ENCODE measurements at regions not wholly inside any gene's neighbourhood (a gene's known extent, or its start where the extent isn't known, plus 50 kb on each side); places are given as distances from the start of the nearest gene placed in this dataset.

DNA sequence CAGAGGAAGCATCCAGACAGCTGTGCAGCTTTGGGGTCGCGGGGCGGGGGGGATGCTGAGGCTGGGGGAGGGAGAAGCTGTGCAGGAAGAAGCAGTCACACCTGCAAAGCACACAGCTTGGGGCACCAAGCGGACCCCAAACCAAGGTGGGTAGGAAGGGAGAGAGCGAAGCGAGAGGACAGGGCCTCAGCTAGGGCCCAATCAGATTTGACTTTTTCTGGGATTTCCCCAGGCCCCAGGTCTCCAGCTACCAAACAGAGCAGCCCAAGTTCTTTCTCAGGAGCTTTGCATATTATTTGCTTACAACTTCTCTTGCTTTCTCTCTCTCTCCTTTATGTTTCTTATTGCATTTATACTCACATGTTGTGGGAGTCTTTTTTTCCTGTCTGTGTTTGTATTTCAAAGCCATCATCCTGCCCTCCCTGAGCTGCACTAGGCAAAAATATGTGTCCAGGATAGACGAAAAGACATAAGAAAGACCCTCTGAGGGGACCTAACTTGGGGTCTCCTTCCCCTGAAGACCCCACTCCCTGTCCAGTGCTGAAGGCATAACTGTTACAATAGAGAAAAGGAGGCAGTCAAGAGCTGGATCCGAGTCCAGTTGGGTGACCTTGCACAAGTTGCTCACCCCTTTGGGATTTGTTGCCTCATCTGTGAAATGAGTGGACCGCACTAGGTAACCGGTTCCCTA lies 50.6 kb upstream of the SMNDC1 start:
- no peak for DNase-seq (ENCODE audit: low read depth)

DNA sequence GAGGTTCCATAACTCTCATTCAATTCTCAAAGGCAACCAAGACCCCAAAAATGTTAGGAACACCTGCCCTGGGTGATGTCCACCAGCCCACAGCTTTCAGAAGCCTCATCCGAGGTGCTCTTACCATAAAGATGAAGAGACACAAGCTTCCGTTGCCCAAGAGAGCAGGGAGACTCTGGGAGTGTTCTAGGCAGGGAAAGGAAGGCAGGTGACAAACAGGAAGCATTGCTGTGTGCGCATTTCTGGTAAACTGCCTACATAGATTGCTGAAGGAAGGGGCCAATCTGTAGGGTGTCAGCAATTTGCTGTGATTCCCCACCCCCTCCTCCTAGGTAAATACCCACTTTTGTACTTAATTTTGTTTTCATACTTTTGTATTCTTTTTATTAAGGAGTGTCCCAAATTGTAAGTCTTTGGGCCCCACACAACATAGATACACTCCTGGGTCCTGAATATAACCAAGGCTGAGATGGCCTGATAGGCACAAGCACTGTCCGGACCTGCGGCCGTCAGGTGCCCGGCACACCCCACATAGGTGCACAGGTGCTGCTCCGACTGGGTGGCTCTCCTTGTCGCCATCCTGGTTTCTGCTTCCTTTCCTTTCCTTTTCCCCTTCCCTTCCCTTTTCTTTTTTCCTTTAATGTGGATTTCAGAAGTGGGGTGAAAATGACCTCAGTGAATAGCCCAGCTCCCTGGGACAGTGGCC lies 51.4 kb upstream of the SMNDC1 start:
- DNase-seq (ENCODE audit: low read depth) = no peak

DNA sequence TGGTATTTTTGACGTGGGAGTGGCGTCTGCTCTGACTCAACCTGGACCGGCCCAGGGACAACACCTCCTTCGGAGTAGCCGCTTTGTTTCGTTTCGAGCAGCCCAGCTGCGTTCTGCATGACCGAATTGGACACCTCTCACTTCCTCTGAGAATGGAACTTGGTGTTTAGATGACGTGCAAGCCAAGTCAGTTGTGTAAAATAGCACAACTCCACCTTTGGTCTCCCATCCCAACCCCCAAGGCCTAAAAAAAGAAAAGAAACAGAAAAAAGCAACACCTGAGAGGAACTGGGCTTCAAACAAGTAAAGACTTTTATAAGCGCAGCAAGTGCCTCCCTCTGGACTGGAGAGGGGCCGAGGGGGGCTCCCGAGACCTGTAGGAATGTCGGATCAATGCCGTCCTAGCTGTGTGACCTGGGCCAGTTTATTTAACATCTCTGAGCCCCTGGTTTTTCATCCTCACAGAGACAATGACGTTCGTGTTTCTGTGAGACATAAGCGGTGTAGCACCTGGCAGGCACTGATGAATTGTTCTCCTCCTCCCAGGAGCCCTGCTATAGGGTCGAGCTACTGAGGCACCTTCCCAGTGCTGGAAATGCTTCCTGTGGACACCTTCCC lies 52.0 kb upstream of the SMNDC1 start:
- DNase-seq (ENCODE audit: low read depth) = no peak

DNA sequence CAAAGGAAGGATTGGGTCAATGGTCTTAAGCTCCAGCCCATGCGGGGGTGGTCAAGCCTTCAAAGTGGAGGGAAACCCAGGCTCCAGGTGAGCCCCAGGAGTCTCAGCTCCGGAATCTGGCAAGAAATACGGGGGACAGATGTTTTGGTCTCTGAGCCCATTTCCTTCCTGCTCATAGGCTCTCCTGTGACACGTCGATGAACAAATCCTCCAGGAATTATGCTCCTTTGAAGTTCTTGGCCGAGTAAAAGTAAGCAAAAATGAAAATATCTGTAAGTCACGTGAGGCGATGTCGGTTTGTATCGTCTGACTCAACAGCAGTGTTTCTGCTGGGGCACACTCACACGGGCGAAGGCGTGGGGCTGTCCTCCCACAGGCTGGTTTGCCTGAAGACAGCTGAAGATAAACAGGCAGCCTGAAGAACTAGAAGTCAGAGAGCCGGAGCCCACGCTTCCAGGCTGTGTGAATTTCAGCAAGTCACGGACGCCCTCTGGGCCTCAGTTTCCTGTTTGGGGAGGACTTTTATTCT lies 52.6 kb upstream of the SMNDC1 start:
- no peak for DNase-seq (ENCODE audit: low read depth)

DNA sequence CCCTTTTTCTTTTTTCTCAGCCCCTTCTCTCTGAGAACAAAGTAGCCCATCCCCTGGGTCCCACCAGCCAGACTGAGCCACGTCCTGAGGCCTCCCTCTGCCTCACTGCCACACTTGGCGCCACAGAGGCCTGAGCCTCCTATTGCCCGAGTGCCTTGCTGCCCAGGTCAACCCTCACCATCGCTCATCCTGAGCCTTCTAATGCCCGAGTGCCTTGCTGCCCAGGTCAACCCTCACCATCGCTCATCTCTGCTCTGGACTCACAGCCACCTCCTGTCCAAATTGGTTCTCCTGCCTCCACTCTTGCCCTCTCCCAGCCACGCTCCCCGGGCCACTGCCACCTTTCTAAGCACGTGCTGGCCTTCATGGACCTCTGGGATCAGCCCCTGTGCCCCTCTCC lies 53.2 kb upstream of the SMNDC1 start:
- DNase-seq (ENCODE audit: low read depth) = no peak

DNA sequence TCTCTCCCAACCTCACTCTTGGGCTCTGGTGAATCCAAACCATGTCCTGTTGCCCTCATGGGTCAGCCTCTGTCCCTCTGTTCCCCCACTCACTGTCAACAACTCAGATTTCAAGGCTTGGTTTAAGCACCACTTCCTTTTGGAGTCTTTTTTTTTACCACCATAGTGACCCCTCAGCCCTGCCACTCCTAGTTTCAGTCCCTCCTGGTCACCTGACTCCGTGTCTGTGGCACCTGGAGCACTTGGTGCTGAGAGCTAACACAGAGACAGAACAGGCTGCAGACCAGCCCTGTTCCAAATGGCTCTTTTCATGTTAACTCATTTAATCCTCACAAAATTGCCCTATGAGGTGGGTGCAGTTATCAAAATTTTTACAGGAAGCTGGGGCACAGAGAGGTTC lies 53.6 kb upstream of the SMNDC1 start:
- no peak for DNase-seq (ENCODE audit: low read depth)

DNA sequence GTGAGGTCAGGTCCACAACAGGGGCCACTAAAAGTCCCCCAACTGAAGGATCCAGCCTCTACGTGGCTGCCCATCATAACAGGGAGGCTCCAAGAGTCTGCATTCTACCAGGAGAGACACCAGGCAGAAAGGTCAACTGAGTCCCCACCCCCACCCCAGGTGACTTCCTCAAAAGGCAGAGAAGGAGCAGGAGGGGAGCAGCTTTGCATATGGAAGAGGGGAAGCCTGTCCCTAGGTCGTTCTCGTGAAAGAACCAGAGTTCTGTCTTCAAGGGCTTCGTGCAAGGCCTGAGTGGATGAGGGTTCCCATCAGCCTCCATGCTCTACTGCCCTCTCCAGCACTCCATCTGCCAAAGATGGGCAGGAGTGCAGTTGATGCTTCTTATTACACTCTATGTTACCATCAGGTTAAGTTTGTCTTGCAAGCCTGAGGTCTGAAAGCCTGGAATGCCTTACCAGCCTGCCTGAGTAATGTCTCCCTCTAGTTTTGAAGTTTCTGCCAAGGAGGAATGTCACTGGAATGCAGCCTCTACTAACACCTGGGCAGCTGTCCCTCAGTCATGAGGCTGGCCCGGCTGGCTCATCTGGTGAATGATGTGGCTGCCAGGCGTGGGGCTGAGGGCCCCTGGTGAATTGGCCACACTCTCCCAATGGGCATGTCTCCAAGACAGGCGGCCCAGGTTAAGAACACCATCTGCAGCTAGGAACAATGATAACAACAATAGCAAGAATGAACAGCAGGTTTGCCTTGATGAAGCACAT lies 54.3 kb upstream of the SMNDC1 start:
- DNase-seq (ENCODE audit: low read depth) = no peak

DNA sequence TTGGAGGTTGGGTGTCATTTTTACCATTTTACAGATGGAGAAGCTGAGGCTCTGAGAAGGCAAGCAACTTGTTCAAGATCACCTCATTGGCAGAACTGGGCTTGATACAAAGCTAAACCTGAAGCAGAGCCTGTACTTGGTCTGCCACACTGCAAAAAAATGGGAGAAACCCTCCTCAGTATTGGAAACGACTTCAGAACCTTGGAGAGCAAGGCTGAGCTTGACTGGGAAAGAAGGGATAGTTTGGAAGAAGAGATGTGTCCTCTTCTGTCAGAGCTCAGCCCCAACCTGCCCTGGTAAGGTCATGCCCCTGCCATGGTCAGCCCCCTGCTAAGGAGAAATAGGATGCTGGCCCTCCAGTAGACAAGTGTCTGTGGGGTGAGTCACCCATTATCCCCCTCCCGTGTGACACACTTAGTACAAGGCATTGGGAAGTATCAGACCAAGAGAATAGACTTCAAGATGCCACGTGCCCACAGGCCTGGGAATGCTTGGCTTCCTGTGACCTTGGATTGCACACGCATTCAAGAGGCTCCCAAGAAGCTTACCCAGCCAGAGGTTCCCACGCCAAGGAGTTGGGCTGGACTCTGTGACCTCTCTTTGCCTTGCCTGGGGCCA lies 56.2 kb upstream of the SMNDC1 start:
- DNase-seq (ENCODE audit: low read depth) = no peak

DNA sequence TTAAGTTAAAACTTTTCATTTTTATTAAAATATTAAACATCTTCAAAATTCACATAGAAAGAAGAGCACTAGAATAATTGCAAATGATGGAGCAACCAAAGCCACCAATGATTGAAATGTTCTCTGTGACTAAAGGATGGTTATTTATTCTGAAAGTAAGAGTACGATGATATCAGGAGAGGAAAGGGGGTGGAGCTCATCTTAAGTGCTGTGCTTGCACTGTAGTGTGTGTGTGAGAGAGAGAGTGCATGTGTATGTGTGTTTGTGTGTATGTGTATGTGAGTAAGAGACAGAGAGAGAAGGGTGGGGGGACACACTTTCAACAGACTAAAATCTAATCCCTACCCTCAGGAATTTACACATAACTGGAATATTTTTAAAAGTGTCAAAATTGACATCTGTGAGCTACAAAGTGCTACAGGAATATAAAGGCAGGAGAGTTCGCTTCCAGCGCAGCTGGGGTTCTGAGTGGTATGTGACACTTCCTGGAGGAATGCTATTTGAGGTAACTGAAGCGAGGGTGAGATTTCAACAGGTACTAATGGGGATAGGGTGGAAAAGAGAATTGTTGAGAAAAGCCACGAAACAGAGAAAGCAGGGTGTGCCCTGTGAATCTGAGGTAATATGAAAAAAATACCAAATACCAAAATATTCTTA lies 57.2 kb upstream of the SMNDC1 start:
- no peak for DNase-seq (ENCODE audit: low read depth)

DNA sequence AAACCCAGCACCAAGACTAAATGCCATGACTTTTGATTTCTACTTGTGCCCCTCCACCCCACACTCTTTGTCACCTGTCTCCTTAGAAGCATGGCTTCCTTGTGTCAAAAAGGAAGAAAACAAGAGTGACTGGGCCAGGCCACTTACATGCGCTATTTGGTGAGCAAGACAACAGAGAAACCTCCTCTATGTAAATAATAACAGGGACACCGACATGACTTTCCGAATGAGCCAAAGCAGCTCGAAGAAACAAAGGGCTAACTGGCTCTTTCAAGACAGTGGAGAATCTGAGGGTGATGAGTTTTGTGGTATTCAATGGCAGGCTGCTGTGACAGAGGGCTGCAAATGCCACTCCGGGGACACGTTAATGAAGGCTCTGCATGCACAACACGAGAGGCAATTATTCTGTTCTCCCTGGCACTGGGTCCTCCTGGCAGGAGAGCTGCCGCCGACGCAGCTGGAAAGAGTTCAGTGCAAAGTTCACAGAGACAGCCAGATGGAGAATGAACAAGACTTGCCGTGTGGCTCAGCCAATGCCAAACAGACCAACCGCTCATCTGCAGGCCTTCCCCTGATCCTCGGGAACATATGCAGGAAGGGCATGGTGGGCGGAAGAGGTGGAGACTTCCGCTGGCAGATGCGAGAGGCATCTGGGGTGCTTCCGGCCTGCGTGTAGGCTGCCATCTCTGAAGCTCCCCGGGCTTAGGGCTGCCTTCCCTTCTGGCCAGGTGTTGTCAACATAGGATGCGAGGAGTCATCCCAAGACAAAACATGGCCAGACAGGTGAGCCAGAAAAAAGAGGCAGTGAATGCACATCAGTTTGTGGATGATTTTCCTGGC lies 59.1 kb upstream of the SMNDC1 start:
- DNase-seq (ENCODE audit: low read depth) = no peak

DNA sequence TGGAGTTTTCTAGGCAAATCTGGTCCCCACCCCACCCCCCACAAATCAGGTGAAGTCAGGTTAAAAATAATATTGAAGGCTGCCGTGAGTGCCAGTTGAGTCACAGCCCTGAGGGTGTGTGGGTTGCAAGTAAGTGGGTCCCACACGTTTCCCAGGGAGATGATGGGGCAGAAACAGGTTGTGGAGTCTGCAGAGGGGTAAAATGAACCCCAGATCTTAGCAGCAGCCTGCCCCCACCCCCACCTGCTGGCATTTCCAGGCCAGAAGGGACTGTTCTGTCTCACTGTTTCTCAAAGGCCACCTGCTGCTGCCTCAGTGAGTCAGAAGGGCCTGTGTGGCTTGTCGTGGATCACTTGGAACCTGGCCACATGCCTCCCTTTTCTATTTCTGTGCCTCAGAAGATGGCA lies 59.8 kb upstream of the SMNDC1 start:
- DNase-seq (ENCODE audit: low read depth) = no peak

DNA sequence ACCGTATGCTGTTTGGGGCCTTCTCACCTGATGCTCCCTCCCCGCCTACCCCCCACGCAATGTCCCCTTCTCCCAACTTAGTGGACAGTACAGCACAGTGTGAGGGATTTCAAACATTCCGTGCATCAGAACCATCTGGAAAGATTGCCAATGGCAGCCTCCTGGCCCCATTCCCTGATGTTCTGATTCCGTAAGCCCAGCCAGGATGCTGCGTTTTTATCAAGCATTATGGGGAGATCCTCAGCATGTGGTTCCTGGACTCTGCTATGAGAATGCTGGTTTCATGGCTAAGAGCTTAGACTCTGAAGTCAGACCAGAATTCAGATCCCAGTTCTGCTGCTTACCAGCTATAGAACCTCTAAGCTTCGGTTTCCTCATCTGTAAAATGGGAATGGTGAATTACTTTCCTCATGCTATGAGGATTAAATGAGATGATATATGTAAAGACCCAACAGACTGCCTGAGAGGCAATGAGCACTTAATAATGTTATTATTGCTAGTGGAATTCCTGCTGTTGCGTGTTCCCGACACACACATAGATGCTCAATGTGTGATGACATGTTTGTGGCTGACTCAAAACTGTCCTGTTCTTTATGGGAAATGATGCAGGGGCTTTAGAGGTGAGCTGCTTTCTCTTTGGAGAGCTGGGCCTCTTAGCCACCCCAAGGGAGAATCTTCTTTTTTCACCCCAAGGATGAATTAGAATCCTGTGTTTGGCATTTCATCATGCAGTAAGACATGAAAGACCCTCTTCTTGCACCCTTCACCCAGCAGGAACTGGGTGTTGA lies 60.8 kb upstream of the SMNDC1 start:
- DNase-seq (ENCODE audit: low read depth) = no peak

DNA sequence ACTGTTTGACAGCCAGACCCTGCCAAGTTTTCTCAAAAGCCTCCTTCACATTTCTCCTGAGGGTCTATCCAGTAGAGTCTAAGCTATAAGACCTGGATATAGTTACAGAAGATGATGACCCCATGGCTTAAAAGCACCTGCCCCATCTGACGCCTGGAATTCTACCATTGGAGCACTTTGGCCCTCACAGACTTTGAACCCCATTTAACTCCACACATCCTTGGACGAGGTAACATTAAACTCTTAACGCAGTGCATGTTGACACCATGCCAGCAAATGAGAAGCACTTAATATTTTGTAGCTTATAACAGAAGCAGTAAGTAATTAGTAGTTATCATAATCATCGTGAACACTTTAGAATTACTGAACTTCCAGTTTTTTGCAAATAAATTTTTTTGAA lies 61.9 kb upstream of the SMNDC1 start:
- no peak for DNase-seq (ENCODE audit: low read depth)

DNA sequence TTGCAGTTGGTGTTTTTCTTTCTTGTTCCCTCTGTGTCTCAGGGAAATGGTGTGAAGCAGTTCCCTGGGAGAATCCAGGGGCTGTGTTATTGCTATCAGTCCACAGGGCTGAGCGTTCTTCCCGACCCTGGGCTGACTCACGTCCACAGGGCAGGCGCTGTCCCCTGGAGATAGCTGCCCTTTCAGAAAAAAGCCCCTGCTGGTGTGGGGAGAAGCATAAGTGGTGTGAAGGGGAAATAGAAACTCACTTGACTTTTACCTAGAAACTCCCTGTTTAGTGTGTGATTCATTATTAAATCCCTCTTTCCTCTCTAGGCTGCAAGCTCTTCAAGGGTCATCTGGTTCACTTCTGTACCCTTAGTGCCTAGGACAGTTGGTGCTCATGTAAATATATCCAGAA lies 63.3 kb upstream of the SMNDC1 start:
- DNase-seq (ENCODE audit: low read depth) = no peak

DNA sequence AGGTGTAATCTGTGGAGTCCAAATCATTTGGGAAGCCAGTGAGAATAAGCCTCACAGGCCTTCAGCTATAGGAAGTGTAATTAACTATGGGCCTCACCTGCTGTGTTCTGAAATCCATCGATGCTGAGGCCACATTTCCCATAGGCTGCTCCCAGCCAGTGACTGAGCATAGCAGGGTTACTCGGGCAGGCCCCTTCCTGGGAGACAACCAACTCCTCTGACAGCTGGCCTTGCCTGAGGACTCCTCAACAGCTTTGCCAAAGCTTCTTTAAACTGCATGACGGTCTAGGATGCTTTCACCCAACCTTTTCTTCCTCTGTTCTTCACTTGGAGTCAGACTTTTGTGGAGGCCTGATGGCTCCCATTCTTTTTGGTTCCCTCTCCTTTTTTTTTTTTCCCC lies 63.8 kb upstream of the SMNDC1 start:
- no peak for DNase-seq (ENCODE audit: low read depth)

DNA sequence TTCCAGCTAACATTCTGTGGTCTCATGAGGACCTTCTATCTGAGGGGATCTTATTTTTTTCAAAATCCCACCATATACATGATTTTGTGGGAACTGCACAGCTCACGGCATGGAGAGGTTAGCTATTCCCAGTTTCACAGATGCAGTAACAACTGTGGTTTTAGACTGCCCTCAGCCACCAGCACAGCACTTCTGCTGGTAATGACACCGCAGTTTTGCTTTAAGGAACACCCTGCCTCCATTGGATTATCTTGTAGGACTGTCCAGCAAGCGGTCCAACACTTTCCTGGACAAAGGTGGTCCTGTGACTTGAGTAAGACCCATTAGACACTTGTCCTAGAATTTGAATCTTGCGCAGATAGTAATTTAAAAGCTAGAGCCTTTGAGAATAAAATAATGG lies 65.3 kb upstream of the SMNDC1 start:
- no peak for DNase-seq (ENCODE audit: low read depth)

DNA sequence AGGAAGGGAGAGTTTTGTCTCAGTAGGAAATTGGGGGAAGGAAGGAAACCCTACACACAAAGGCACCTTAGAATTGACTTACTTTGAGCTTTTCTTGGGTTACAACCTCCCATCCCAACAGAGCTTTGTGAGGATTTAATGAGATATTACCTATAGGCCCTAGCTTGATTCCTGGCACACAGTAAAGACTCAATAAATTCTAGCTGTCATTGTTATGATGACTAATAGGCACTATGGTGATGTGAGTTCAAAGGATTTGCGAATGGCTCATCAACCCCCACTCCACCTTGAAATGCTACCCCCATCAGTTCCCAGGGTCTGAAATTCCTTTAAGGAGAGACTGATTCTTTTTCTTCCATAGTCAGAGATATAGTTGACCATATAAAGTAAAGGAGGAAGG lies 67.9 kb upstream of the SMNDC1 start:
- DNase-seq (ENCODE audit: low read depth) = no peak

DNA sequence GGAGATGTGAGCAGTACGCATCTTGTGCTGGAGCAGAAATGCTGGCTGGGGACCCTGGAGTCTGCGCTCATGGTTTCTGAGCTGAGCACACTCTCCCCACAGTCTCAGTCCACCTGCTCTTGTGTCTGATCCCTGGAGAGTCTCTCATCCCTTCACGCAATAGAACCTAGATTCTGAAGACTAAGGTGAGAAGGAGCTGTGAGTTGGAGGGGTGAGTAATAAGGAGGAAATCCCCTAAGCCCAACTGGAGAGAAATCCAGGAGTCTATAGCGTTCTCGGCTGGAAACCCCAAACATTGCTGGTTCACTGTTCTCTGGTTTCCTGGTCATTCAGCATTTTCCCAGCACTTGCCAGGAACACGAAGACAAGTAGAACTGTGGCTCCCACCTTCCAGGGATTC lies 68.3 kb upstream of the SMNDC1 start:
- DNase-seq (ENCODE audit: low read depth) = no peak

DNA sequence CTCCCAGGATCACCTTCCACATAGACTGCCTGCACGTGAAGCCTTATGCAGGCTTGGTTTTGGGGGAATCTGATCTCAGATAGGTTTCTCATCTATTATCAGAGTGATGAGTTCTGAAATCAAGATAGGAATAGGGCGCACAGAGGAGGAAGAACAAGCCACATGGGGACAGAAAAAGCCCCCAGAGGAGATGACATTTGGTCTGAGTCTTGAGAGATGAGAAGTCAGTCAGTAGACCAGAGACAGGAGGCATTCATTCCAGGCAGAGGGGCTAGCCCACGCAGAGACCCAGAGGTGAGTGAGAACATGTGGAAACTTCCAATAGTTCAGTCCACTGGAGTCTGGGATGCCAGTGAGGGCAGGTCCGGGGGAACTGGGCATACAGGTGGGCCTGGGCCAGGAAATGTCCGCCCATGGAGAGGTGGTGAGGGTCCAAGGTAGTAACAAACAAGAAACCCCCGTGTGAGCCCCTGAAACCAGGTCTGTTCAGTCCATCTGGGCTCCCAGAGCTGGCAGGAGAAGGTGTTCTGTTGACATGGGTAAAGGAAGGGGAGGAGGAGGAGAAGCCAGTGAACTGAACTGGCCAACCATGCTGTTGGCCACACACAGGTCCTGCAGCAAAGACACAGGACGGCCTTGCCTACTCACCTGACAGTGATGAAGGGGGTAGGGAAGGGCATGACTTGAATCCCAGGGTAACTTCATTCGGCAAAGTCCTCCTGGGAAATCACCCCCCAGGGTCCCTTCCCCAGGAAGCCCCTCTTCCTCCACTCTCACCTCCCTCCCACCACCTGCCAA lies 69.3 kb upstream of the SMNDC1 start:
- DNase-seq (ENCODE audit: low read depth) = no peak
